A549 (cell line): ENCODE measurements at regions not wholly inside any gene's neighbourhood (a gene's known extent, or its start where the extent isn't known, plus 50 kb on each side); places are given as distances from the start of the nearest gene placed in this dataset.

Source experiments
- CEBPB ChIP-seq, 2 experiments: fragments of >200 bp in 1 of 2; sonication (Bioruptor Twin) in 1 of 2; formaldehyde crosslinking in 1 of 2; IDR thresholded peaks; 2 replicates each; pipeline ENCODE4 v1.6.1; 2012 to 2016
- CHD2 ChIP-seq: fragments of 150-350 bp; IDR thresholded peaks from 2 replicates; pipeline ENCODE4 v1.6.1; 2014; ENCODE audit warnings: low read length; ENCODE audit not compliant: partially characterized antibody
- CTCF ChIP-seq: fragments of >200 bp; sonication (Bioruptor Twin); formaldehyde crosslinking; IDR thresholded peaks from 3 replicates; pipeline ENCODE4 v1.5.1; 2016
- MYC ChIP-seq: IDR thresholded peaks from 2 replicates; pipeline ENCODE4 v1.6.1; 2012; ENCODE audit warnings: mild to moderate bottlenecking, inconsistent platforms, low read length, improper control_type of control experiment, borderline replicate concordance
- REST ChIP-seq: fragments of 200-600 bp; sonication (generic); IDR thresholded peaks from 2 replicates; pipeline ENCODE4 v1.6.1; 2016; ENCODE audit warnings: antibody characterized with exemption, mild to moderate bottlenecking, moderate library complexity
- ZFP36 ChIP-seq: fragments of 450-650 bp; IDR thresholded peaks from 2 replicates; pipeline ENCODE4 v1.6.1; 2014; ENCODE audit warnings: borderline replicate concordance; ENCODE audit not compliant: partially characterized antibody
- TF ChIP-seq, protein P1 (sequence below): fragments of 250-450 bp; sonication (Bioruptor Pico); IDR thresholded peaks from 2 replicates; pipeline ENCODE4 v1.5.0; 2021; ENCODE audit warnings: mild to moderate bottlenecking, moderate library complexity, borderline replicate concordance
- TF ChIP-seq, protein P2 (sequence below): fragments of 450-650 bp; IDR thresholded peaks from 2 replicates; pipeline ENCODE4 v1.6.1; 2014; ENCODE audit warnings: antibody characterized with exemption

- TF ChIP-seq CHD2 (no peak), CEBPB (IDR thresholded peaks at IDR 0.05) (no peak), CTCF (no peak), REST (no peak), MYC (no peak), ZFP36 (no peak)
- TF ChIP-seq, protein P1, sequence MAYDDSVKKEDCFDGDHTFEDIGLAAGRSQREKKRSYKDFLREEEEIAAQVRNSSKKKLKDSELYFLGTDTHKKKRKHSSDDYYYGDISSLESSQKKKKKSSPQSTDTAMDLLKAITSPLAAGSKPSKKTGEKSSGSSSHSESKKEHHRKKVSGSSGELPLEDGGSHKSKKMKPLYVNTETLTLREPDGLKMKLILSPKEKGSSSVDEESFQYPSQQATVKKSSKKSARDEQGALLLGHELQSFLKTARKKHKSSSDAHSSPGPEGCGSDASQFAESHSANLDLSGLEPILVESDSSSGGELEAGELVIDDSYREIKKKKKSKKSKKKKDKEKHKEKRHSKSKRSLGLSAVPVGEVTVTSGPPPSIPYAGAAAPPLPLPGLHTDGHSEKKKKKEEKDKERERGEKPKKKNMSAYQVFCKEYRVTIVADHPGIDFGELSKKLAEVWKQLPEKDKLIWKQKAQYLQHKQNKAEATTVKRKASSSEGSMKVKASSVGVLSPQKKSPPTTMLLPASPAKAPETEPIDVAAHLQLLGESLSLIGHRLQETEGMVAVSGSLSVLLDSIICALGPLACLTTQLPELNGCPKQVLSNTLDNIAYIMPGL (CRISPR knock-in tag), result no peak
- TF ChIP-seq, protein P2, sequence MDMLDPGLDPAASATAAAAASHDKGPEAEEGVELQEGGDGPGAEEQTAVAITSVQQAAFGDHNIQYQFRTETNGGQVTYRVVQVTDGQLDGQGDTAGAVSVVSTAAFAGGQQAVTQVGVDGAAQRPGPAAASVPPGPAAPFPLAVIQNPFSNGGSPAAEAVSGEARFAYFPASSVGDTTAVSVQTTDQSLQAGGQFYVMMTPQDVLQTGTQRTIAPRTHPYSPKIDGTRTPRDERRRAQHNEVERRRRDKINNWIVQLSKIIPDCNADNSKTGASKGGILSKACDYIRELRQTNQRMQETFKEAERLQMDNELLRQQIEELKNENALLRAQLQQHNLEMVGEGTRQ, result no peak
Observed at GRCh38 chr9:106769331-106769730, 93.6 kb upstream of the ZNF462 start.
